Spleen (tissue), 3 donors: ENCODE measurements at regions not wholly inside any gene's neighbourhood (a gene's known extent, or its start where the extent isn't known, plus 50 kb on each side); places are given as distances from the start of the nearest gene placed in this dataset.

Source experiments
- POLR2A ChIP-seq, 3 donors: fragments of 450-650 bp; IDR thresholded peaks; one replicate each; pipeline ENCODE4 v1.5.1; 2017; ENCODE audit warnings: antibody characterized with exemption in 3 of 3, mild to moderate bottlenecking in 1 of 3
- POLR2AphosphoS5 ChIP-seq, 3 donors: sonication (generic); formaldehyde crosslinking; IDR thresholded peaks; one replicate each; pipeline ENCODE4 v1.5.1; 2017; ENCODE audit warnings: antibody characterized with exemption in 3 of 3

- TF ChIP-seq POLR2A (IDR thresholded peaks at IDR 0.05) (no peak), POLR2AphosphoS5 (IDR thresholded peaks at IDR 0.05) (no peak)
Measured at GRCh38 chr5:5558638-5559527, 136.4 kb downstream of the ICE1 start.
